ENCODE measurements at regions not wholly inside any gene's neighbourhood (a gene's known extent, or its start where the extent isn't known, plus 50 kb on each side); places are given as distances from the start of the nearest gene placed in this dataset.

DNA sequence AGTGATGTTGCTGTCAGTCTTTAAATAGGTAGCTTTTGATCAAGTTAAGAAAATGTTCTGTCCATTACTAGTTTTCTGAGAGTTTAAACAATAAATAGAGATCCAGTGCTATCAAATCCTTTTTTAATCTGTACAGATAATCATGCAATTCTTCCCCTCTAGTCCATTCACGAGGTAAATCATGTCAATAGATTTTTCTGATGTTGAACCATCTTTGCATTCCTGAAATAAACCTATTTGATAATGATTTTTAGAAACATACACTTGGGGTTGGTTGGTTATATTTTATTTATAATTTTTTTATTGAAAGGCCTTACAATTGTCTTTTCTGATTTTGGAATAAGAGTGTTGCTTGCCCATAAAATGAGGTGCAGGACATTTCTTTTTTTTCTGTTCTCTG is 95.0 kb downstream of the FAM53A start:
- POLR2A ChIA-PET, result interaction anchor here (0.7 kb wide), 1 partner anchor 141 kb away, joined by 3 read pairs; no protein-coding TSS in a partner anchor
- Mint-ChIP-seq H3K36me3 (ENCODE audit: low read depth) (peaks cover 4% of the 10 kb centered on the region), H3K9me3 (peaks cover 22% of the 10 kb centered on the region), H3K4me3 (no peak overlapping the region), H3K27ac (no peak overlapping the region), H3K4me1 (ENCODE audit: low read depth) (no peaks in the 10 kb centered on the region), H3K27me3 (peaks cover 1% of the 10 kb centered on the region)
- ATAC-seq, result no peak
- CTCF ChIA-PET, result interaction anchor here (1.8 to 2.3 kb wide), 2 partner anchors 14 to 16 kb away, joined by 5 to 8 read pairs; no protein-coding TSS in a partner anchor
- TF ChIP-seq CTCF (IDR thresholded peaks at IDR 0.05), result no peak
- DNase-seq, result no peak
- intact Hi-C loops (cut with micrococcal nuclease), result no loop called here

- POLR2A ChIA-PET, result no interaction called here
- no peaks in the 10 kb centered on the region for H3K4me1 Mint-ChIP-seq (ENCODE audit: low read depth)
- no peak overlapping the region for H3K27ac Mint-ChIP-seq
- TF ChIP-seq CTCF (IDR thresholded peaks at IDR 0.05), result no peak
- no peak for DNase-seq
- no peak for ATAC-seq
- peaks cover 1% of the 10 kb centered on the region for H3K27me3 Mint-ChIP-seq
- H3K9me3 Mint-ChIP-seq, result peaks cover 22% of the 10 kb centered on the region
- peaks cover 4% of the 10 kb centered on the region for H3K36me3 Mint-ChIP-seq (ENCODE audit: low read depth)
- CTCF ChIA-PET, result interaction anchor here (1.8 to 2.3 kb wide), 2 partner anchors 15 to 17 kb away, joined by 5 to 8 read pairs; no protein-coding TSS in a partner anchor
- no peak overlapping the region for H3K4me3 Mint-ChIP-seq
- intact Hi-C loops (cut with micrococcal nuclease), result no loop called here
These were observed 95.8 kb downstream of the FAM53A start for GRCh38 chr4:1588306-1588705.

GRCh38 chr4:1584498-1584897 is 99.6 kb downstream of the FAM53A start:
- Mint-ChIP-seq H3K4me3 (no peak overlapping the region), H3K4me1 (ENCODE audit: low read depth) (peaks cover 4% of the 10 kb centered on the region), H3K36me3 (ENCODE audit: low read depth) (peaks cover 2% of the 10 kb centered on the region), H3K27ac (no peak overlapping the region), H3K27me3 (no peaks in the 10 kb centered on the region), H3K9me3 (peaks cover 11% of the 10 kb centered on the region)
- DNase-seq (no peak), ATAC-seq (no peak)
- POLR2A ChIA-PET, result no interaction called here
- intact Hi-C loops (cut with micrococcal nuclease), result no loop called here
- CTCF ChIA-PET, result no interaction called here
- TF ChIP-seq CTCF (IDR thresholded peaks at IDR 0.05), result no peak

DNA sequence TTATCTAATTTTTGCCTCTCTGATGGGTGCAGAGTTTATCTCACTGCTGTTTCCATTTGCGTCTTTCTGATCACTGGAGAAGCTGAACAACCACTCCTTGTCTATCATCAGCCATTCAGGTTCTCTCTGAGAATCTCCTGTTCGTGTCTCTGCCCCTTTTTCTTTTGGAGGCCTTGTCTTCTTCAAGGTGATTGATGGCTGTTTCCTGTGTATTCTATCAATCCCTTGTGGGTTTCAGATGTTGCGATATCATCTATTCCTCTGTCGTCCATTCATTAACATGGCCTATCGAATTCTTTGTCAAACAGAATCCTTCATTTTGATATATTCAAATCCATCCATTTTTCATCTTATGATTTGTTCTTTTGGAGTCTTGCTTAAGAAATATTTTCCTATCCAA is 100.3 kb downstream of the FAM53A start:
- ChIA-PET POLR2A (no interaction called here), CTCF (no interaction called here)
- no peaks in the 10 kb centered on the region for H3K36me3 Mint-ChIP-seq (ENCODE audit: low read depth)
- no peak overlapping the region for H3K4me3 Mint-ChIP-seq
- no peak overlapping the region for H3K27ac Mint-ChIP-seq
- H3K9me3 Mint-ChIP-seq, result peaks cover 7% of the 10 kb centered on the region
- peaks cover 4% of the 10 kb centered on the region for H3K4me1 Mint-ChIP-seq (ENCODE audit: low read depth)
- no peak for DNase-seq
- no peaks in the 10 kb centered on the region for H3K27me3 Mint-ChIP-seq
- intact Hi-C loops (cut with micrococcal nuclease), result no loop called here
- TF ChIP-seq CTCF (IDR thresholded peaks at IDR 0.05), result no peak
- ATAC-seq, result no peak

DNA sequence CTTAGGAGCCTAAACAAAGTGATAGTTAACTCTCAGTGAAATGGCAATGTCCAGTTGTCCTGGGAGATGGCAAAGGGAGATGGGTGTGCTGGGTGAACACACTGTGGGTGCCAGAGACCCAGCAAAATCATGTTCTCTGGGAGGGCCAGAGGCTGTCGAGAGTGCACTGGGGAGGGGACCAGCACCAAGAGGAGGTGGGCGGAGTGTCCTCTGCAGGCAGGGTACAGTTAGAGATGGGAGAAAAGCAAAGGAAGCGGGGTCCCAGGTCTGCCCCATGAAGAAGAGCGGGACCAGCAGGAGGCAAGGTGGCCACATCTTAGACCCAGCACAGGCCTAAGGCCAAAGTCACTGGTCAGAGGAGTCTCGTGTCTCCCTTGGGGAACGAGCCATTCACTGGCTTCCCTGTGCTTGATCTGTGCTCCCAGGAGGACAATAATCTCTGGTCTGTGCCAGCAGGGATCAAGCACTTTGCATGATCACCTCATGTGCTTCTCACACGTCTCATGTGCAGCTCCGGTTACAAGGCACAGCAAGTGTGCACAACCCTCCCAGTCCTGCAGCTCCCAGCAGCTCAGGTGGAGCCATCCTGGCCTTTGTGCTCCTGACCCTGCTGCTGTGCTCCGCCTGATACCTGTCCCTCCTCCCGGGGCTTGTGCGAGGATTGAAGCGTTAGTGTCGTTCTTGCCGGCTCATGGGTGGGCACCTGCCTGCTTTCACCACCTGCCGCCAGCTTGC is 100.9 kb downstream of the FAM53A start:
- H3K9me3 Mint-ChIP-seq, result peaks cover 2% of the 10 kb centered on the region
- no peaks in the 10 kb centered on the region for H3K36me3 Mint-ChIP-seq (ENCODE audit: low read depth)
- ATAC-seq (no peak), DNase-seq (no peak)
- no peaks in the 10 kb centered on the region for H3K27me3 Mint-ChIP-seq
- intact Hi-C loops (cut with micrococcal nuclease), result no loop called here
- TF ChIP-seq CTCF (IDR thresholded peaks at IDR 0.05), result no peak
- ChIA-PET CTCF (no interaction called here), POLR2A (no interaction called here)
- peaks cover 4% of the 10 kb centered on the region for H3K4me1 Mint-ChIP-seq (ENCODE audit: low read depth)
- no peak overlapping the region for H3K4me3 Mint-ChIP-seq
- H3K27ac Mint-ChIP-seq, result no peak overlapping the region

Data from activated CD8-positive, alpha-beta T cell treated with anti-CD3 and anti-CD28 coated beads for 36 hours (primary cell).